ENCODE measurements at regions not wholly inside any gene's neighbourhood (a gene's known extent, or its start where the extent isn't known, plus 50 kb on each side); places are given as distances from the start of the nearest gene placed in this dataset.
A peak's percentile ranks its signal among the peaks of the same experiment; 100 is the strongest.

DNA sequence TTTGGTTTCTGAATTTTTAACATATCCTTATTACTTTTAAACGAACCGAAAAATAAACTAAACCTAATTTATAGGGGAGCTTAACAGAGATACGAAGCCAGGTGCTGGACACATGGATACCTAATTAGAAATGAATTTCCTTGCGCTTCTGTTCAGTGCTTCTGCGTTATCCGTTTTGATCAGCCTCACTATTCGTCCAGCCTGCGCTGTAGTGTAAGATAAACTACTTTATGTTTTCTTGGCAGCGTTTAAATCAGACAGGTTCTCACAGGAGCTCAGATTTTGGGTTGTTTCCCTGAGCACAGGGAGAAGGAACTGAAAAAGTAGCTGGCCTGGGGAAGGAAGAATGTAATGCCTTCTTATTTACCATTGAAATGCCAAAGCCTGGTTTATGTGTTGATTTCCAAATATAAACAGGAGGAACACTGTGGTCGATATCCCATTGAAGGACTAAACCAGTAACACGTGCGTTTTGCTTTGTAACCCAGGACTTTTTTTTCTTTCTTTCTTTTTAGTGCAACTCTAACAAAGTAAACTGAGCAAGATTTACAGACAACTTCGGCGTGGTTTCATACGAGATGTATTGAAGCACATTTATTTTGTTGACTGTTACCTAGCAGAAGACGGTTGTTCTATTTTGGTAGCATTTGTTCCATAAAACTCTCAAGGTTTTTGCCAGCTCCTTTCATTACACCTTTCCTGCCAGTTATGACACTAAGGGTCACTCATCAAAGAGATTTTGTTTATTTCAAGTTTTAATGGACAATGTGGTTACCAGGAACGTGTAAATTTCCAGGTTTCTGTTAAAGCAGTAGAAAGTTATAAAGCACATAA, 214.8 kb upstream of the HEY2 start:
- no peak overlapping the region for H2BK15ac ChIP-seq (ENCODE audit: low read depth, low read length)
- no peaks in the 10 kb centered on the region for H3K79me1 ChIP-seq (ENCODE audit: insufficient read depth, low read depth, low read length, poor library complexity, severe bottlenecking)
- Mint-ChIP-seq H3K4me1 (peaks cover 16 to 20% of the 10 kb centered on the region in 2 experiments), H3K27ac (no peak overlapping the region), H3K27me3 (ENCODE audit: low read depth) (no peaks in the 10 kb centered on the region; the same call in 1 of the 2 replicates), H3K4me3 (no peak overlapping the region), H3K36me3 (ENCODE audit: insufficient read depth in 1 of 3, low read depth in 3 of 3) (no peaks in the 10 kb centered on the region), H3K9me3 (no peaks in the 10 kb centered on the region; a peak in 1 of 5 replicates)
- H2BK12ac ChIP-seq (ENCODE audit: insufficient read length, low read depth, low read length) = no peak overlapping the region
- no peak overlapping the region for H3K14ac ChIP-seq (ENCODE audit: insufficient read depth, low read length)
- H4K8ac ChIP-seq (replicated peaks; ENCODE audit: insufficient read length, low read depth, low read length) = no peak overlapping the region
- H3K4me1 ChIP-seq (ENCODE audit: insufficient read depth, low read length) = 0 out of 2 replicates have a peak, but pooled peaks cover 2% of the 10 kb centered on the region
- no peak overlapping the region for H2AFZ ChIP-seq (ENCODE audit: low read length)
- H4K5ac ChIP-seq (ENCODE audit: insufficient read length, low read depth, low read length) = no peak overlapping the region
- no peak overlapping the region for H2BK120ac ChIP-seq (ENCODE audit: low read depth, low read length, poor library complexity, severe bottlenecking)
- no peak overlapping the region for H2BK20ac ChIP-seq (ENCODE audit: low read depth, low read length, poor library complexity, severe bottlenecking)
- H3T11ph ChIP-seq (ENCODE audit: low read length) = no peak overlapping the region
- TF ChIP-seq, protein P1, sequence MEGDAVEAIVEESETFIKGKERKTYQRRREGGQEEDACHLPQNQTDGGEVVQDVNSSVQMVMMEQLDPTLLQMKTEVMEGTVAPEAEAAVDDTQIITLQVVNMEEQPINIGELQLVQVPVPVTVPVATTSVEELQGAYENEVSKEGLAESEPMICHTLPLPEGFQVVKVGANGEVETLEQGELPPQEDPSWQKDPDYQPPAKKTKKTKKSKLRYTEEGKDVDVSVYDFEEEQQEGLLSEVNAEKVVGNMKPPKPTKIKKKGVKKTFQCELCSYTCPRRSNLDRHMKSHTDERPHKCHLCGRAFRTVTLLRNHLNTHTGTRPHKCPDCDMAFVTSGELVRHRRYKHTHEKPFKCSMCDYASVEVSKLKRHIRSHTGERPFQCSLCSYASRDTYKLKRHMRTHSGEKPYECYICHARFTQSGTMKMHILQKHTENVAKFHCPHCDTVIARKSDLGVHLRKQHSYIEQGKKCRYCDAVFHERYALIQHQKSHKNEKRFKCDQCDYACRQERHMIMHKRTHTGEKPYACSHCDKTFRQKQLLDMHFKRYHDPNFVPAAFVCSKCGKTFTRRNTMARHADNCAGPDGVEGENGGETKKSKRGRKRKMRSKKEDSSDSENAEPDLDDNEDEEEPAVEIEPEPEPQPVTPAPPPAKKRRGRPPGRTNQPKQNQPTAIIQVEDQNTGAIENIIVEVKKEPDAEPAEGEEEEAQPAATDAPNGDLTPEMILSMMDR (conservative IDR thresholded peaks at IDR 0.05) = no peak
- no peak overlapping the region for H2AK5ac ChIP-seq (ENCODE audit: insufficient read length, low read length)
- H3K18ac ChIP-seq (ENCODE audit: insufficient read length, low read depth, low read length) = no peak overlapping the region
- no peaks in the 10 kb centered on the region for H4K20me1 ChIP-seq (ENCODE audit: control insufficient read depth, insufficient read depth, insufficient read length)
- no peak overlapping the region for H3K4ac ChIP-seq (ENCODE audit: low read depth, low read length)
- H3K27me3 ChIP-seq (ENCODE audit: insufficient read depth, low read length) = no peaks in the 10 kb centered on the region
- no peak overlapping the region for H3K27ac ChIP-seq (ENCODE audit: insufficient read length, low read depth, low read length)
- no peaks in the 10 kb centered on the region for H3K23me2 ChIP-seq (ENCODE audit: insufficient read length, low read depth, low read length, poor library complexity, severe bottlenecking)
- DNase-seq = no peak
- peak overlapping the region; percentile 6 for H3K4me2 ChIP-seq (ENCODE audit: insufficient read depth, insufficient read length, low read length)
- H3K9me3 ChIP-seq (ENCODE audit: control insufficient read depth, low read depth, low read length) = no peaks in the 10 kb centered on the region
- no CpG with 5 or more reads among the region's 17 CpGs for WGBS (ENCODE audit: extremely low coverage, insufficient read length, low lambda C conversion rate)
- no peak overlapping the region for H4K91ac ChIP-seq (ENCODE audit: insufficient read length, low read depth, low read length)
- no peak overlapping the region for H3K56ac ChIP-seq (ENCODE audit: insufficient read length, low read depth, low read length)
- H3K23ac ChIP-seq (ENCODE audit: insufficient read length, low read depth, low read length) = no peak overlapping the region
- no peaks in the 10 kb centered on the region for H3K79me2 ChIP-seq (ENCODE audit: insufficient read depth, low read length)
- H2BK5ac ChIP-seq (ENCODE audit: insufficient read length, low read length) = no peak overlapping the region
- no peak overlapping the region for H3K9ac ChIP-seq (ENCODE audit: extremely low read depth, insufficient read length, low read length)
